Activated naive CD4-positive, alpha-beta T cell treated with anti-CD3 and anti-CD28 coated beads, Interleukin-2, amount 10 ng/mL, durations not matched to agents 7 days and 5 days (primary cell): ENCODE measurements at regions not wholly inside any gene's neighbourhood (a gene's known extent, or its start where the extent isn't known, plus 50 kb on each side); places are given as distances from the start of the nearest gene placed in this dataset.

Source experiments
- CTCF ChIA-PET: fragments of 350-600 bp; sonication (Branson Sonifier 250); formaldehyde crosslinking; loops from one replicate; lab custom pipeline; 2021; ENCODE audit warnings: antibody characterized with exemption; lab: Charles Lee
- DNase-seq: peaks from one replicate; pipeline ENCODE4 v3.0.0-alpha.2; 2020
- H3K27ac Mint-ChIP-seq: one replicate; pipeline ENCODE4 v1.8.0; 2021; ENCODE audit warnings: mild to moderate bottlenecking, moderate library complexity, mixed read lengths
- H3K27me3 Mint-ChIP-seq: one replicate; pipeline ENCODE4 v1.8.0; 2021; ENCODE audit warnings: mild to moderate bottlenecking, mixed read lengths
- H3K36me3 Mint-ChIP-seq: one replicate; pipeline ENCODE4 v1.8.0; 2021; ENCODE audit warnings: mixed read lengths
- H3K4me1 Mint-ChIP-seq: one replicate; pipeline ENCODE4 v1.8.0; 2021; ENCODE audit warnings: mixed read lengths
- H3K4me3 Mint-ChIP-seq: one replicate; pipeline ENCODE4 v1.8.0; 2021; ENCODE audit warnings: mild to moderate bottlenecking, moderate library complexity, mixed read lengths
- H3K9me3 Mint-ChIP-seq: one replicate; pipeline ENCODE4 v1.8.0; 2021; ENCODE audit warnings: mixed read lengths

DNA sequence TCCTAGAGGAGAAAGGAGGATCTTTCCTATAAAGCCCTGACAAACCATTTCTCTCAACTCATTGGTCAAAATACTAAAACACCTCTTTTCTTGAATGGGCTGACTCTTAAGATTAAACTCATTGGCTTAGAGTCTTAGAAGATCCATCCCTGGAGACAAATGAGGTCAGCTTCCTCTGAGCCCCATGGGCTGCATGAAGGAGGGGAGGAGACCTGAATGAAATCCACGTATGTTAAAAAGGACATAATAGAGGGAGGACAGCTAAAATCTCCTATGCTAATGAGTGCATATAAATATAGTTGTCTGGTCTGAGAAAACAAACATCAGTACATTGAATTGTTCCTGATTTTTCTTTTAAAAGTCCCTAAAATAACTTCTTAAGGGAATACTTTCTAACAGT, 255.0 kb downstream of the TBL1XR1 start:
- Mint-ChIP-seq H3K27me3 (no peaks in the 10 kb centered on the region), H3K4me1 (no peaks in the 10 kb centered on the region), H3K36me3 (no peaks in the 10 kb centered on the region), H3K27ac (no peak overlapping the region), H3K9me3 (no peaks in the 10 kb centered on the region), H3K4me3 (no peak overlapping the region)
- DNase-seq, result no peak
- CTCF ChIA-PET, result interaction anchor here (2.4 kb wide), 1 partner anchor 69 kb away, joined by 13 read pairs; no protein-coding TSS in a partner anchor

- Mint-ChIP-seq H3K4me3 (no peak overlapping the region), H3K9me3 (no peaks in the 10 kb centered on the region), H3K27ac (no peak overlapping the region), H3K36me3 (no peaks in the 10 kb centered on the region), H3K27me3 (no peaks in the 10 kb centered on the region), H3K4me1 (no peaks in the 10 kb centered on the region)
- DNase-seq, result no peak
- CTCF ChIA-PET, result interaction anchor here (1.3 to 2.4 kb wide), 2 partner anchors 69 to 71 kb away, joined by 3 to 13 read pairs; no protein-coding TSS in a partner anchor
These were observed 255.6 kb downstream of the TBL1XR1 start for GRCh38 chr3:176941689-176942088.

GRCh38 chr3:176939022-176939817, 258.1 kb downstream of the TBL1XR1 start:
- no peaks in the 10 kb centered on the region for H3K27me3 Mint-ChIP-seq
- no peaks in the 10 kb centered on the region for H3K9me3 Mint-ChIP-seq
- H3K36me3 Mint-ChIP-seq, result no peaks in the 10 kb centered on the region
- H3K4me1 Mint-ChIP-seq, result no peaks in the 10 kb centered on the region
- no peak overlapping the region for H3K27ac Mint-ChIP-seq
- H3K4me3 Mint-ChIP-seq, result no peak overlapping the region
- DNase-seq, result peak; percentile 46
- CTCF ChIA-PET, result interaction anchor here (1.0 to 2.2 kb wide), 6 partner anchors 9 to 67 kb away, joined by 3 to 37 read pairs (median 4); no protein-coding TSS in a partner anchor

DNA sequence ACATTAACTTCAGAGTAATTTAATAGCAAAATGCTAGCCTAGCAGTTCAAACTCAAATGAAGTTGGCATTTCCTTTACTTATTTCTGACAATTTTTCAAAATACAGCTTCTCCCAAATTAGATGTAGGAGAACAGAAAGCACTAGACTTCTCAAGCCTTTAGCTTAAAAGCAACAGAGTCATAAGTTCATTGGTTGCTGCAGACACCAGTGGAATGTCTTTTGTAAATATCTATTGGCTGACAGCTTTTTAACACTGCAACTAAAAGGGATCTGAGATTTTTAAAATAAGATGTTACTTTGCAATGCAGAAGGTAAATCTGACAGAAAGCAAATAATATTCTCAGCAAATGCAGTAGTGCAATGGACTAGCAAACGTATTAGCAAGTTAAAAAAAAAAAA, 259.3 kb downstream of the TBL1XR1 start:
- Mint-ChIP-seq H3K4me1 (no peaks in the 10 kb centered on the region), H3K27me3 (no peaks in the 10 kb centered on the region), H3K36me3 (no peaks in the 10 kb centered on the region), H3K9me3 (no peaks in the 10 kb centered on the region), H3K4me3 (no peak overlapping the region), H3K27ac (no peak overlapping the region)
- DNase-seq, result no peak
- CTCF ChIA-PET, result interaction anchor here (0.6 to 2.2 kb wide), 10 partner anchors 9 to 841 kb away, joined by 3 to 37 read pairs (median 4); no protein-coding TSS in a partner anchor

DNA sequence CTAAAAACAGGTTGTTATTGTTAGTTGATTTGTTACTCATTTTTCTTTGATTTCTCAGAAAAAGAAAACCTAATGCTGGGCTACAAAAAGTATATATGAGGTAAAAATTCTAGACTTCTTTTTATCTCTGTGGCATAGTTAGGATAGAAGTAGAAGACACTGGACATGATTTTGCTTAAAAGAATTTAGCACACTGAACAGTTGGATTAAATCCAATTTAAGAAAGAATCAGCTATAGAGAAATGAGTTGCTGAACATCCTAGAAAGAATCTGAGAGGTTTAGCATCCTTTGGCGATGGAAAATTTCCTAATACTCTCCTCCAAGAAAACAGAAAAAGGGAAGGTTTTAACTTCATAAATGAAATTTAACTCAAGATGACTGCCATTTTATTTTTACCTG, 259.7 kb downstream of the TBL1XR1 start:
- Mint-ChIP-seq H3K9me3 (no peaks in the 10 kb centered on the region), H3K4me1 (no peaks in the 10 kb centered on the region), H3K27me3 (no peaks in the 10 kb centered on the region), H3K4me3 (no peak overlapping the region), H3K27ac (no peak overlapping the region), H3K36me3 (no peaks in the 10 kb centered on the region)
- DNase-seq, result no peak
- CTCF ChIA-PET, result interaction anchor here (0.8 to 2.2 kb wide), 4 partner anchors 8 to 841 kb away, joined by 3 to 37 read pairs (median 6); no protein-coding TSS in a partner anchor

DNA sequence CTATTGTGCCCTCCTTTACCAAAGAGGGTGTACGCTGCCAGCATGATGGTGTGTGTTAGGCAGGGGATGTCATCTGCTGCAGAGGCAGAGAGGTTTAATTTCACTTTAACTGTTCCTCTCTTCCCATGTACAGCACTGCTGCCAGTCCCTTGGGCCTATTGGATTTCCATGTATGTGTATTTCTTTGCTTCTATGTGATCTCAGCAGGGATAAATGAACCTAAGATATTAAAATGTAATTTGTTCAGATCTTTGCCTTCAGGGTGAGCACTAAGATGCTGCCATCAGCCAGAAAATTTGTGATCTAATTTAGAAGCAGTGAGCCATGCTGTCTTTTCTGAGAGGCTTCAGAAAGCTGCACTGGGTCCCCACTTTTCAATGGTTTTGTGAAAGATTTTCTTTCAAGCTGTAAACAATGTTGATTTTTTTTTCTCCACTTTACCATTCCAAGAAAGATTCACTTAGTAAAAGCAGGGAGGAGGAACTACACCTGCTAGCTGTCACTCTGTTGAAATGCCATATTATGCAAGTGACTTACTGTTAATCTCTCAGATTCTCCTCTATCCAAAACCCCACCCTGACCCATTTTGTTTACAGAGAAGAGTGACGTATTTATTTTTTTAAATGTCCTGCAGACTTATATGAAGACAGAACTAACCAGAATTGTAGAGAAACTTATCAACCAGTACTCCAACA, 261.9 kb downstream of the TBL1XR1 start:
- CTCF ChIA-PET, result no interaction called here
- Mint-ChIP-seq H3K4me1 (no peaks in the 10 kb centered on the region), H3K36me3 (no peaks in the 10 kb centered on the region), H3K9me3 (no peaks in the 10 kb centered on the region), H3K4me3 (no peak overlapping the region), H3K27me3 (no peaks in the 10 kb centered on the region), H3K27ac (no peak overlapping the region)
- DNase-seq, result no peak

- no peaks in the 10 kb centered on the region for H3K9me3 Mint-ChIP-seq
- no peak for DNase-seq
These were observed 262.6 kb downstream of the TBL1XR1 start for GRCh38 chr3:176934698-176935097.

DNA sequence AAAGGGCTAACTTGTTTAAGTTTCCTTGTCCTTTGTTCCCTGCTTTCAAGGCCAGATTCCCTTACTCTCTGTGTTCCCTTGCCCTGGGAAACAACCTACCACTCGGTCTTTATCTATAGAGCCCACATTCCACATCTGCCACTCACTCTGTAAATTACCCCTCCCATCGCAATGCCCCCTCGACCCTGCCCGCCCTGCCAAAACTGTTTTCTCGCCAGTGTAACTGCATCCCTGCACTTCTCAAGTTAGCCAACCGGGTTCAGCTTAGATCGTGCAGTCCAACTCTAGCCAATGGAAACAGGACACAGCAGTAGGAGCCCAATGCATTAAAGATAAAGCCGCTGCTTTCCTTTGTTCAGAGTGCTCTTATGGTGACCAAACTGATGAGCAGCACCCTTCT, 263.6 kb downstream of the TBL1XR1 start:
- no peak overlapping the region for H3K27ac Mint-ChIP-seq
- H3K36me3 Mint-ChIP-seq, result no peaks in the 10 kb centered on the region
- H3K9me3 Mint-ChIP-seq, result no peaks in the 10 kb centered on the region
- no peaks in the 10 kb centered on the region for H3K4me1 Mint-ChIP-seq
- H3K4me3 Mint-ChIP-seq, result no peak overlapping the region
- H3K27me3 Mint-ChIP-seq, result no peaks in the 10 kb centered on the region
- CTCF ChIA-PET, result interaction anchor here (0.9 kb wide), 1 partner anchor 61 kb away, joined by 3 read pairs; no protein-coding TSS in a partner anchor
- DNase-seq, result no peak

More at GRCh38 chr3:176934698-176935097, 262.6 kb downstream of the TBL1XR1 start:
- Mint-ChIP-seq H3K4me3 (no peak overlapping the region), H3K27ac (no peak overlapping the region), H3K36me3 (no peaks in the 10 kb centered on the region), H3K27me3 (no peaks in the 10 kb centered on the region), H3K4me1 (no peaks in the 10 kb centered on the region)
- CTCF ChIA-PET, result interaction anchor here (0.9 kb wide), 1 partner anchor 62 kb away, joined by 3 read pairs; no protein-coding TSS in a partner anchor

DNA sequence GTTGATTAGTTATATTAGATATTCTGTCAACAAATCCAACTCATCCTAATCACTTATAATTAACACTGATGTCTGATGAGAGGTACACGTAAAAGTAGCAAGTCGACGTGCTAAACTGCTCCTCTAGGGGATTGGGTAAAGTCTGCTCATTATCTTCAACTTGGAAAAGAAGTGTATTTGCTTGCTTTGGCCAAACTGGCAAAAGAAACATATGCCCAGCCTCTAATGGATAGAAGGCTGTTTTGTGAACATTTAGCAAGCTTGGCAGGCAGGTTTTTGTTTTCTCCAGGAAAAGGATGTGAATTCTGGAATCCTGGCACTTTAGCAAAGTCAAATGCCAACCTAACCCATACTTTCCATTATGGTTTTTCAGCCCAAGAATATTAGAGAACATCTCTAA, 264.8 kb downstream of the TBL1XR1 start:
- Mint-ChIP-seq H3K9me3 (no peaks in the 10 kb centered on the region), H3K4me1 (no peaks in the 10 kb centered on the region), H3K36me3 (no peaks in the 10 kb centered on the region), H3K27me3 (no peaks in the 10 kb centered on the region), H3K4me3 (no peak overlapping the region), H3K27ac (no peak overlapping the region)
- no peak for DNase-seq
- CTCF ChIA-PET, result no interaction called here

- Mint-ChIP-seq H3K4me3 (no peak overlapping the region), H3K9me3 (no peaks in the 10 kb centered on the region), H3K27me3 (no peaks in the 10 kb centered on the region), H3K27ac (no peak overlapping the region), H3K36me3 (no peaks in the 10 kb centered on the region), H3K4me1 (no peaks in the 10 kb centered on the region)
- DNase-seq, result no peak
- CTCF ChIA-PET, result no interaction called here
These were observed 265.3 kb downstream of the TBL1XR1 start for GRCh38 chr3:176931991-176932390.

DNA sequence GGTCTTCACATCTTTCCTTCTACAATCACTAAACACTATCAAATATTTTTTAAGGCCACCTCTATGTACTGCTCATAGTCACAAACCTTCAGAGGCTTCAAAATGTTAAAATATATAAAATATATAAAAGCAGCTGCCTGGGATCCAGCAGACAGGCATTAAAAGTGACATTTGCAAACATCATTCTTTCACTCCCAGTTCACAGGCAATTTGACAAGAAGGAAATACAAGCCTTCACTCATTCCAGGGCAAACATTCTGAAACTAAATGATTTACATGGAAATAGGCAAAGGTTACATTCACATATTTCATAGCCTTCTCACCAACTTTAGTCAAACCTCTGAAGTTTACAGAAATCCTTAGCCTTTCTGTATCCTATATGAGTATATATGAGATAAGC, 266.3 kb downstream of the TBL1XR1 start:
- Mint-ChIP-seq H3K27me3 (no peaks in the 10 kb centered on the region), H3K36me3 (no peaks in the 10 kb centered on the region), H3K4me3 (no peak overlapping the region), H3K9me3 (no peaks in the 10 kb centered on the region), H3K4me1 (no peaks in the 10 kb centered on the region), H3K27ac (no peak overlapping the region)
- DNase-seq, result no peak
- CTCF ChIA-PET, result no interaction called here

DNA sequence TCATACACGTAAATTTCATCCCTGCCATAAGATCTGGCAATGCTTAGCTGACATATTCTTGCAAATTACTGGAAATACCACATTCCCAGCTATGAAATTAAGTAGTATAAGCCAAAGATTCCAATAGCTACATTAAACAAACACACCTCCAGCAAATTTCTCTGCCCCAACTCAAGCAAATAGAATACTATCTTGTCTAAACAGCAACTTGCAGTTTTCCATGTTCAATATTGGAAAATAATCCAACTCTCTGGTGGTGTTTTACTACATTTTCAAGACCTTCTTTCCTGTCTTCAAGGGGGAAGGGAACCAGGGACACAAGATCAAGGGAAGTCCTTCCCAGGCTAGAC, 268.7 kb downstream of the TBL1XR1 start:
- H3K4me3 Mint-ChIP-seq, result no peak overlapping the region
- H3K27me3 Mint-ChIP-seq, result no peaks in the 10 kb centered on the region
- no peak for DNase-seq
- no peaks in the 10 kb centered on the region for H3K4me1 Mint-ChIP-seq
- CTCF ChIA-PET, result interaction anchor here (0.7 to 1.5 kb wide), 2 partner anchors 10 to 646 kb away, joined by 3 to 7 read pairs; no protein-coding TSS in a partner anchor
- H3K27ac Mint-ChIP-seq, result no peak overlapping the region
- H3K36me3 Mint-ChIP-seq, result no peaks in the 10 kb centered on the region
- no peaks in the 10 kb centered on the region for H3K9me3 Mint-ChIP-seq

GRCh38 chr3:176927706-176928581, 269.3 kb downstream of the TBL1XR1 start:
- no peak overlapping the region for H3K4me3 Mint-ChIP-seq
- H3K27me3 Mint-ChIP-seq, result no peaks in the 10 kb centered on the region
- H3K4me1 Mint-ChIP-seq, result no peaks in the 10 kb centered on the region
- no peak overlapping the region for H3K27ac Mint-ChIP-seq
- no peaks in the 10 kb centered on the region for H3K9me3 Mint-ChIP-seq
- DNase-seq, result no peak
- no peaks in the 10 kb centered on the region for H3K36me3 Mint-ChIP-seq
- CTCF ChIA-PET, result interaction anchor here (0.7 kb wide), 1 partner anchor 647 kb away, joined by 3 read pairs; no protein-coding TSS in a partner anchor

GRCh38 chr3:176927280-176927679, 270.0 kb downstream of the TBL1XR1 start:
- no peak overlapping the region for H3K4me3 Mint-ChIP-seq
- H3K27ac Mint-ChIP-seq, result no peak overlapping the region
- DNase-seq, result no peak
- CTCF ChIA-PET, result no interaction called here
- no peaks in the 10 kb centered on the region for H3K27me3 Mint-ChIP-seq
- H3K36me3 Mint-ChIP-seq, result no peaks in the 10 kb centered on the region
- H3K9me3 Mint-ChIP-seq, result no peaks in the 10 kb centered on the region
- no peaks in the 10 kb centered on the region for H3K4me1 Mint-ChIP-seq
